ENCODE measurements at regions not wholly inside any gene's neighbourhood (a gene's known extent, or its start where the extent isn't known, plus 50 kb on each side); places are given as distances from the start of the nearest gene placed in this dataset.

DNA sequence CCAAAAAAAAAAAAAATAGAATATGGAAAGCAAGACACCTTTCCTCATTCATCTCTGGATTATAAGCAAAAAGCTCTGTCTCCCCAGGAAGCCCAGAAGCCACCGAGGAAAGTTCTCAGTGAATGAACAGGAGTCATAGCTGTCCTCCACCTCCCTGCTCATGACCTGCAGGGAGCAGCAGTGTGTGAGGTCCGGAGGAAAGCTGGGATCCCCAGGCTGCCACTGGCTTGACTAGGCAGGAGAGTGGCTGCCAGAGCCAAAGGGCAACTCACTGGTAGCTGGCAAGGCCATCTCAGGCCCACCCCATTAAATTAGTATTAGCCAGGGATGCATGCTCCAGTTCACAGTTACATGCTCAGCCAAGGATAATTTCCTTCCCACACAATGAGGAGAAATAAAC is 191.6 kb upstream of the STT3B start:
- no peak for DNase-seq (ENCODE audit: low spot score)

DNA sequence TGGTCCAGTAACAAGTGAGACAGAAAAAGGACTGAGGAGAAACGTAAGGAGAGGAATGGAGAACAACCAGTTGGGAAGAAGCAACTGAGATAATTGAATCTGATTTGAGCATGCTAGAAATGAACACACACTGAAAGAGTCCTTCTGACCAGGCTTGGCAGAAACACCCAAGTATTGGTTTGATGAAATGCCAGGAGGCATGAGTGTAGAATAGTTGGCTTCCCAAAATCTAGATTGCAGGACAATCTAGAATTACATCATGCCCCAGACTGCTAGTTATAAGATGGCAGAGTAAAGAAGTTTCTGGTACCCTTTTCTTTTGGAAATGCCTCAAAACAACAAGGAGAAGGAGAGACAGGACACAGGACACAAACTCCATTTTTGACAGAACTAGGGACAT is 189.7 kb upstream of the STT3B start:
- no peak for DNase-seq (ENCODE audit: low spot score)

- no peak for DNase-seq (ENCODE audit: low spot score)
These were observed 187.1 kb upstream of the STT3B start for GRCh38 chr3:31345581-31345980.

DNA sequence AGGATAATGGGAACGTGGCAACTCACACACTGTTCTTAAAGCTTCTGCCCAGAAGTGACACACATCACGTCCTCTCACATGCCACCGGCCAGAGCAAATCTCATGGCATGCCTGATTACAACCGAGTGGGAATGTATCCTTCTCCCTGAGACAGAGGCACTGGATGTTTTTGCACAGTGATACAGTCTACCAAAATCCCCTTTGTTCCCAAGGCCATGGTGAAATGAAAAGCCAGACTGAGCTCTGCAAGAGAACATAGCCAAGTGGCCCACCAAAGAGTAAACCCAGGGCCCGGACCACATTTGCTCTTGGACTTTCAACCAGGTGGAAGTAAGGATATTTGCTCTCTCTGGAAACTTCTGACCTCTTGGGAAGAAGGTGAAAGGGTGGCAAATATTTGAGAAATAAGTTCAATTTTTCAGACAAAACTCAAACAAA is 186.2 kb upstream of the STT3B start:
- no peak for DNase-seq (ENCODE audit: low spot score)

GRCh38 chr3:31349001-31349748 is 183.6 kb upstream of the STT3B start:
- DNase-seq (ENCODE audit: low spot score), result no peak

DNA sequence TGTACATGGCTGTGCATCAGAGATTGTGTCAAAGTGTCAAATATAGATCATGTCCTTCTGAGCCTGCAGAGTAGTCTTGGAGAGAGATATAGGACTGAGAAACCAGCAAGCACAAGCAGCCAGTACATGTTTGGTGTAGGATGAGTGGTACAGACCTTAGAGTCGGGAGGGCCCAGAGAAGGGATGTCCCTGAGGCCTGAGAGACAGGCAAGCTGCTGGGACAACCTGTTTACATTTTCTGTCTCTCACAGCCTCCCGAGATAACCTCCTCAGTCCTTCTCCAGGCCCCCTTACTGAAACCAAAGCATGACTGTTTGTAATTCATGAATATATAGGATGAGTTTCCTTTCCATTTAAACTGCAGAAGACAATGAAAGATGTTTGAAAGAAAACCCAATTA is 182.4 kb upstream of the STT3B start:
- DNase-seq (ENCODE audit: low spot score), result no peak

- DNase-seq (ENCODE audit: low spot score), result no peak
These were observed 180.4 kb upstream of the STT3B start for GRCh38 chr3:31352331-31352730.

- DNase-seq (ENCODE audit: low spot score), result no peak
These were observed 179.6 kb upstream of the STT3B start for GRCh38 chr3:31353166-31353565.

GRCh38 chr3:31354373-31354772 is 178.4 kb upstream of the STT3B start:
- no peak for DNase-seq (ENCODE audit: low spot score)

- no peak for DNase-seq (ENCODE audit: low spot score)
These were observed 176.9 kb upstream of the STT3B start for GRCh38 chr3:31355807-31356206.

- no peak for DNase-seq (ENCODE audit: low spot score)
These were observed 175.8 kb upstream of the STT3B start for GRCh38 chr3:31356941-31357340.

- no peak for DNase-seq (ENCODE audit: low spot score)
These were observed 175.3 kb upstream of the STT3B start for GRCh38 chr3:31357451-31357850.

DNA sequence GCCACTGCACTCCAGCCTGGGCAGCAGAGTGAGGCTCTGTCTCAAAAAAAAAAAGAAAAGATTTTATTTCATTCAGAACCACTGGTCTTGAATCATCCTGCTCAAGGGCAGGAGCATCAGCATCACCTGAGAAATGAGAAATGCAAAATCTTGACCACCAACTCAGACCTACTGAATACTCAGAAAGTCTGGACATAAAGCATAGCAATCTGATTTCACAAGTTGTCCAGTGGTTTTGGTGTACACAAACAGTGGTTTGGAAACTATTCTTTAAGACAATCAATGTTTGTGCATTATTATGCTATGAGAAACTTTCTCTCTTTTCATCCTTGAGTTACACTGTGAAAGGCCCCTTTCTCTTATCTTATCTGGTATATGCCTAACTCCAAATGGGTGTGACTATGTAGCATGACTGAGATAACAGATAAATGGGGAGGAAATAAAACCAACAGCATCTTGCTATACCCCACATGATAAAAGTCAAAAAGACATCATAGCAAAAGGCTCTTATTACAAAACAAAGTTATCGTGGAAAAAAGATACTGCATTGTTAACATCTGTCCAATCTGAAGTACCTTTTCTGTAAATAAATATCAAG is 174.2 kb upstream of the STT3B start:
- DNase-seq (ENCODE audit: low spot score), result no peak

DNA sequence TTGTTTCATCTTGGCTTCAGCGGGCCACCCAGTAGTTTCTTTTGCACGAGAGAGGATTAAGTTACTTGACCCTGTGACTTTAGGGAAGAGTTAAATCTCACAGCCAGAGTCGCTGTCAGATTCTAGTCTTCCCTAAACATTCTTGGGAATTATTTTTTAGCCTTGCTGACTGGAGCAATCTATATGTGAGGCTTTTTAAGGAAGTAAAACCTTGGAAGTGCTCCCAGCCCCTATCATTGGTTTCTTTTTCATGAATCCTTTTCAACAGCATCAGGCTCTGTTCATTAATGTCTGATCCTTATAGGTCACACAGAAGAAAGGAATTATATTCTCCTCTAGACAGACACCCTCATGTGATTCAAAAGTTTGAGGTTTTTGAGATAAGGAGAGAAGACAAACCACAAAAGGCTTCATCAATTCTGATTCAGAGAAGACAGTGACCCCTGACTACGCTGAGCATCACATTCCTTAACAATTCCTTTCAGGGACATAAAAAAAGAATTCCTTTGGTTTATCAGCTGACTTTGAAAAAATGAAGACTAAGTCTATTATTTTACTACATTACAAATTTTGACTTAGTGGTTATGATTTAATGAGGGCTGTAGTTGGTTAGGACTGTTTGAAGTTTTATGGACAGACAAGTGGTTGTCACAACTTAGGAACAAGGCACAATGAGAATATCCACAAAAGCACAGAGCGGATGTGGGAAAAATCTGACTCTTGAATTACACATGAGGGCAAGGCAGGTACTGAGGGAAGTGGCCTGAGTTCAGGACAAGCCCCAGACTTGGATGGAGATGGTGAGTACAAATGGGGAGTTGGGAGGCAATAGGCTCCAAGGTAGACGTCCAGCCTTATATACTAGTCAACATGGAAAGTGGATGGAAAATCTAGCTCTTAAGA is 171.1 kb upstream of the STT3B start:
- DNase-seq (ENCODE audit: low spot score), result no peak

GRCh38 chr3:31364188-31364587 is 168.5 kb upstream of the STT3B start:
- no peak for DNase-seq (ENCODE audit: low spot score)

DNA sequence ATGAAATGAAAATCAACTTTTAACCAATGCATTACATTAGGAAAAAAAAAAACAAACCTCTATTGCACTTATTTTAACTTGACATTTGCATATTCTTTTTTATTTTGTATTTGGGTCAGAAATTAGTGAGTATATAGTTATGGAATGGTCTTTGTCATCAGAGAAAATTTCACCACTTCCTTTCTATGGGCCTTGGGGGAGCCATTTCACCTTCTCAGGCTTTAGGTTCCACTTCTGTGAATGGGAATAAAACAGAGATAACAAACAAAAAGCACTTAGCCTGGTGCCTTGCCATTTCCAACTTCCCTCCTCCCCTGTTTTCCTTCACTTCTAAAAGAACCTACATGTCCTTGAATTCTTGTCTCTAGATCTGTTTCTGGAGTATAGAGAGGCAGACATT is 168.0 kb upstream of the STT3B start:
- DNase-seq (ENCODE audit: low spot score), result no peak

- no peak for DNase-seq (ENCODE audit: low spot score)
These were observed 165.2 kb upstream of the STT3B start for GRCh38 chr3:31367518-31367917.

GRCh38 chr3:31369637-31370379 is 162.9 kb upstream of the STT3B start:
- no peak for DNase-seq (ENCODE audit: low spot score)

GRCh38 chr3:31370380-31370666 is 162.4 kb upstream of the STT3B start:
- no peak for DNase-seq (ENCODE audit: low spot score)

GRCh38 chr3:31370681-31371080 is 162.0 kb upstream of the STT3B start:
- DNase-seq (ENCODE audit: low spot score), result no peak

DNA sequence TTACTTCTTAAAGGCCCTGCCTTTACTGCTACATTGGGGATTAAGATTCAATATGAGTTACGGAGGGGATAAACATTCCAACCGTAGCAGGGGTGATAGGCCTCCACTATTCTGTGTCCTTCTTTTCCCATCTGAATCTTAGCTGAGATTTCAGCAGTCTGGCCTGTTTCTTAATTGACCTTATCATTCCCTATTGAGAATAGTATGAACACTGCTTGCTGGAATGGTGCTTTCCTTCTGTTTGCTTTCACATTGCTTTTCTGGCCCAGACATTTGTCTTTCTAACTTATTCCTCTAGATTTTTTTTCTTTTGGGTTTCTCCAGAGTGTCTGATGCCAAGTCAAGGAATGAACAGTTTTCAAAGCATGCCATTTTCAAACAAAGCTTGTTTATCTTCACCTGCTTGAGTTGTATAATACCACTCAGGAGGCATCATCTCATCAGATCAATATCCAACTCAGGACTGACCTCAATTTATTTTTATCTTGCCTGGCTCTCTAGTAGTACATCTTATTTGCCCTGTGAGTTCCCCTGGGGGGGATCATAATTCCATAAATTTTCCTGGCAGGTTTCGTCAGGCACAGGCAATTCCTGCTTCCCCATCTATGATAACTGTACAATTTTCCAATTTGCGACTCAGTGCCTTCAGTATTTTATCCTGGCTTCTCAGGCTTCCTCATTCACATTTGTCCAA is 161.1 kb upstream of the STT3B start:
- DNase-seq (ENCODE audit: low spot score), result no peak

GRCh38 chr3:31373681-31374080 is 159.0 kb upstream of the STT3B start:
- no peak for DNase-seq (ENCODE audit: low spot score)
